ENCODE measurements at regions not wholly inside any gene's neighbourhood (a gene's known extent, or its start where the extent isn't known, plus 50 kb on each side); places are given as distances from the start of the nearest gene placed in this dataset.

GRCh38 chr3:107990433-107990832 is 100.4 kb downstream of the CD47 start:
- Histone ChIP-seq H2BK5ac (ENCODE audit: low read depth, low read length) (no peak overlapping the region), H4K8ac (ENCODE audit: extremely low read depth, insufficient read depth, low read length) (no peak overlapping the region), H2BK15ac (ENCODE audit: low read length) (no peak overlapping the region), H3K14ac (ENCODE audit: insufficient read length) (no peak overlapping the region), H2BK120ac (replicated peaks; ENCODE audit: low read depth, low read length) (no peak overlapping the region), H3K4me2 (ENCODE audit: insufficient read depth in 1 of 2, low read depth in 2 of 2, low read length in 2 of 2) (no peak overlapping the region), H3K9ac (replicated peaks in 1 of 4; ENCODE audit: extremely low read depth in 1 of 4, low read depth in 3 of 4, low read length in 3 of 4) (no peak overlapping the region), H3K4me1 (replicated peaks in 1 of 4; ENCODE audit: control insufficient read depth in 3 of 4, insufficient read depth in 4 of 4, low read length in 3 of 4) (no peaks in the 10 kb centered on the region; a peak in 1 of 7 replicates), H3K18ac (ENCODE audit: extremely low read depth, low read length) (no peak overlapping the region), H2AK5ac (ENCODE audit: low read depth, low read length) (no peak overlapping the region), H2AFZ (ENCODE audit: low read length) (no peak overlapping the region), H3K23me2 (ENCODE audit: low read depth, low read length) (no peaks in the 10 kb centered on the region), H2BK20ac (ENCODE audit: low read length) (no peak overlapping the region), H3K79me1 (ENCODE audit: low read depth, low read length) (no peaks in the 10 kb centered on the region), H3K9me3 (ENCODE audit: insufficient read depth in 2 of 2, low read depth in 1 of 2, low read length in 1 of 2) (no peaks in the 10 kb centered on the region), H3K4me3 (ENCODE audit: extremely low read depth in 1 of 4, insufficient read depth in 2 of 4, low read depth in 3 of 4, low read length in 4 of 4) (no peak overlapping the region), H3K23ac (ENCODE audit: insufficient read length) (no peak overlapping the region), H3K79me2 (ENCODE audit: control insufficient read depth in 1 of 2, insufficient read depth in 2 of 2, low read length in 2 of 2) (no peaks in the 10 kb centered on the region), H3K36me3 (ENCODE audit: control insufficient read depth in 2 of 4, insufficient read depth in 4 of 4, low read length in 3 of 4) (no peaks in the 10 kb centered on the region), H3K56ac (replicated peaks; ENCODE audit: insufficient read length, low read depth, low read length) (no peak overlapping the region), H4K20me1 (replicated peaks in 1 of 2; ENCODE audit: control insufficient read depth in 1 of 2, insufficient read depth in 2 of 2, low read length in 2 of 2) (no peaks in the 10 kb centered on the region), H4K91ac (replicated peaks; ENCODE audit: insufficient read length, low read length) (no peak overlapping the region), H2BK12ac (ENCODE audit: low read depth, low read length) (no peak overlapping the region), H3K27ac (ENCODE audit: low read depth, low read length) (no peak overlapping the region), H3K4ac (replicated peaks; ENCODE audit: insufficient read length, low read depth, low read length) (no peak overlapping the region), H3K27me3 (replicated peaks in 1 of 4; ENCODE audit: control insufficient read depth in 3 of 4, extremely low read depth in 1 of 4, insufficient read depth in 3 of 4, low read length in 3 of 4) (no peaks in the 10 kb centered on the region), H4K5ac (ENCODE audit: insufficient read length, low read depth, low read length) (no peak overlapping the region)
- CTCF ChIA-PET (ENCODE audit: partially characterized antibody), result no interaction called here
- no peak for TF ChIP-seq ATF3 (IDR thresholded peaks at IDR 0.05; ENCODE audit: insufficient read depth, low read depth, low read length)
- no peak for TF ChIP-seq TEAD4 (IDR thresholded peaks at IDR 0.05; ENCODE audit: low read depth, low read length)
- TF ChIP-seq SP2 (IDR thresholded peaks at IDR 0.05; ENCODE audit: low read length), result no peak
- no peak for TF ChIP-seq POU5F1 (IDR thresholded peaks at IDR 0.05; ENCODE audit: low read depth, low read length)
- TF ChIP-seq JUND (IDR thresholded peaks at IDR 0.05; ENCODE audit: low read length), result no peak
- TF ChIP-seq SP4 (IDR thresholded peaks at IDR 0.05; ENCODE audit: low read length), result no peak
- TF ChIP-seq POLR2AphosphoS5 (IDR thresholded peaks at IDR 0.05; ENCODE audit: low read depth, low read length), result no peak
- FAIRE-seq (no peak), DNase-seq (ENCODE audit: low read depth in 1 of 2, low spot score in 2 of 2) (no peak)
- POLR2A ChIA-PET (ENCODE audit: partially characterized antibody), result no interaction called here
- WGBS, 2 experiments (ENCODE audit: extremely low coverage in 1 of 2, insufficient coverage in 1 of 2, insufficient read length in 1 of 2, insufficient replicate concordance in 2 of 2, low coverage in 1 of 2, low lambda C conversion rate in 2 of 2, missing lambda C conversion rate in 1 of 2), result 96% methylated on average over 6 of the region's 6 CpGs; no CpG with 5 or more reads in 1 of the 2 experiments
